ENCODE measurements at regions not wholly inside any gene's neighbourhood (a gene's known extent, or its start where the extent isn't known, plus 50 kb on each side); places are given as distances from the start of the nearest gene placed in this dataset.

DNA sequence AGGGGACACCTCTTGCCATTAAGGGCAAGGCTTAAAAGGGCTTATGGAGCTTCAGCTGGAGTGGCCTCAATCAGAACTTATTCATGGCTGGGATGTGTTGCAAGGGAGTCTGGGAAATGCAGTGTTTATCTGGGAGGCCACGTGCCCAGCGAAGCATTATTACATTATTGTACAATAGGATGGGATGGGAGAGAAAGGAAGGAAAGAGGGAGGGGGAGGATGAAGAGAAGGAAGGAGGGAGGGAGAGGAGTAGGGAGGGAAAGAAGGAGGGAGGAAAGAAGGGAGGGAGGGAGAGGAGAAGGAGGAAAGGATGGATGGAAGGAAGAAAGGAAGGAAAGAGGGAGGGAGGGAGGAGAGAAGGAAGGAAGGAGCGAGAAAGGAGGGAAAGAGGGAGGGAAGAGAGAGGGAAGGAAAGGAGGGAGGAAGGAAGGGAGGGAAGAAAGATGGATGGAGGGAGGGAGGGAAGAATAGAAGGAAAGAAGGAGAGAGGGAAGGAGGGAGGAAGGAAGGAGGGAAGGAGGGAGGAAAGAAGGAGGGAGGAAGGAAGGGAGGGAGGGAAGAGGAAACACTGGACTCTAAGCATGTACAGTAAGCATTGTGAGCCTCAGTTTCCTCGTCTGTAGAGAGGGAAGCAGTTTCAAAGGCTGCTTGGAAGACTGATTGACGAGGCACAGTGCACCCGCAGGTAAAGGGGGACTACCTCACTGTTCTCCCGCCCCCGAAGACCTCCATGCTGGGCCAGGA lies 62.2 kb downstream of the MYEOV start:
- peaks cover 0 to 8% (median 2%) of the 10 kb centered on the region in 3 donors for H3K9me3 ChIP-seq (ENCODE audit: control insufficient read depth in 3 of 3, low read length in 3 of 3)
- H3K4me1 ChIP-seq (ENCODE audit: control insufficient read depth in 3 of 3, insufficient read depth in 3 of 3, low read length in 3 of 3) = no peaks in the 10 kb centered on the region
- H3K36me3 ChIP-seq (ENCODE audit: control insufficient read depth in 3 of 3, insufficient read depth in 3 of 3, low read length in 3 of 3) = no peaks in the 10 kb centered on the region
- no peak overlapping the region for H3K27ac ChIP-seq (ENCODE audit: low read depth, low read length)
- no peak overlapping the region for H3K9ac ChIP-seq (ENCODE audit: low read depth in 1 of 3, low read length in 3 of 3)
- H3K27me3 ChIP-seq (ENCODE audit: control insufficient read depth in 3 of 3, insufficient read depth in 3 of 3, low read length in 3 of 3) = peaks cover 4 to 23% (median 23%) of the 10 kb centered on the region in 3 donors
- H3K4me3 ChIP-seq (ENCODE audit: low read length in 3 of 3) = no peak overlapping the region

DNA sequence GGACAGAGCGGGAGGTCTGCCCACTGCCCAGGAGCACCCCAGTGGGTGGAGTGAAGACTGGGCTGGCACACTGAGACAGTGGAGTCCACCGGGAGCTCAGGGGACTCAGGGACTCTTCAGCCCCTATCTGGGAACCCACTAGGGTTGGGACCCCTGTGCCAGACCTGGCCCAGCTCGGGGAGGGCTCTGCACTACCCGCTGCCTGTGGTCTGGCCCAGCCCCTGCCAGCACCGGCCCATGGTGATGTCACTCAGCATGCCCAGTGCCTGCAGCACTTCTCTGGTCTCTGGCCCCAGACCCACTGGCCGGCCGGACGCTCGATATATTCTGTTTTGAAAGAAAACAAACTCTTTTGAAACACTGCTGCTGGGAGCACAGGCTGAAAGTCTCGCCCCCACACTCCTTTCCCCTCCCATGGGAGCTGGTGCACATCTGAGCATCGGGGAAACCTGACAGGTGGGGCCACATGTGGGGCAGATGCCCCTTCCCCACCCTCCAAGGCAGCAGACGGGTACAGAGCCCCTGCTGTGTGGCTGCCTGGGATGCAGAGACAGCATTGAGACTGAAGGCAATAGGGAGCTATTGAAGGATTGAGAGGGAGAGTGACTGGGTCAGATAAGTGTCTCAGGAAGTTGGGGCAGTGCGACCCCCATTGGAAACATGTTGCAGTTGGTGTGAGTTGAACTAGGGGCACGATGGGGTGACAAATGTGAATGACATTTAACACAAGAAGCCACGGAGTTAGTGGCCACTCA lies 62.9 kb downstream of the MYEOV start:
- no peak overlapping the region for H3K4me3 ChIP-seq (ENCODE audit: low read length in 3 of 3)
- no peaks in the 10 kb centered on the region for H3K36me3 ChIP-seq (ENCODE audit: control insufficient read depth in 3 of 3, insufficient read depth in 3 of 3, low read length in 3 of 3)
- peaks cover 4 to 23% (median 23%) of the 10 kb centered on the region in 3 donors for H3K27me3 ChIP-seq (ENCODE audit: control insufficient read depth in 3 of 3, insufficient read depth in 3 of 3, low read length in 3 of 3)
- no peaks in the 10 kb centered on the region for H3K4me1 ChIP-seq (ENCODE audit: control insufficient read depth in 3 of 3, insufficient read depth in 3 of 3, low read length in 3 of 3)
- H3K27ac ChIP-seq (ENCODE audit: low read depth, low read length) = no peak overlapping the region
- H3K9ac ChIP-seq (ENCODE audit: low read depth in 1 of 3, low read length in 3 of 3) = no peak overlapping the region
- H3K9me3 ChIP-seq (ENCODE audit: control insufficient read depth in 3 of 3, low read length in 3 of 3) = peaks cover 0 to 8% (median 2%) of the 10 kb centered on the region in 3 donors

GRCh38 chr11:69357458-69358397 lies 63.8 kb downstream of the MYEOV start:
- Histone ChIP-seq H3K4me1 (ENCODE audit: control insufficient read depth in 3 of 3, insufficient read depth in 3 of 3, low read length in 3 of 3) (no peaks in the 10 kb centered on the region), H3K27ac (ENCODE audit: low read depth, low read length) (no peak overlapping the region), H3K9ac (ENCODE audit: low read depth in 1 of 3, low read length in 3 of 3) (no peak overlapping the region), H3K36me3 (ENCODE audit: control insufficient read depth in 3 of 3, insufficient read depth in 3 of 3, low read length in 3 of 3) (no peaks in the 10 kb centered on the region), H3K4me3 (ENCODE audit: low read length in 3 of 3) (no peak overlapping the region), H3K9me3 (ENCODE audit: control insufficient read depth in 3 of 3, low read length in 3 of 3) (peaks cover 0 to 8% (median 2%) of the 10 kb centered on the region in 3 donors), H3K27me3 (ENCODE audit: control insufficient read depth in 3 of 3, insufficient read depth in 3 of 3, low read length in 3 of 3) (peaks cover 4 to 23% (median 23%) of the 10 kb centered on the region in 3 donors)

GRCh38 chr11:69358398-69359020 lies 64.6 kb downstream of the MYEOV start:
- H3K36me3 ChIP-seq (ENCODE audit: control insufficient read depth in 3 of 3, insufficient read depth in 3 of 3, low read length in 3 of 3) = no peaks in the 10 kb centered on the region
- H3K4me3 ChIP-seq (ENCODE audit: low read length in 3 of 3) = no peak overlapping the region
- H3K27me3 ChIP-seq (ENCODE audit: control insufficient read depth in 3 of 3, insufficient read depth in 3 of 3, low read length in 3 of 3) = peaks cover 2 to 23% (median 20%) of the 10 kb centered on the region in 3 donors
- no peak overlapping the region for H3K27ac ChIP-seq (ENCODE audit: low read depth, low read length)
- H3K4me1 ChIP-seq (ENCODE audit: control insufficient read depth in 3 of 3, insufficient read depth in 3 of 3, low read length in 3 of 3) = no peaks in the 10 kb centered on the region
- no peak overlapping the region for H3K9ac ChIP-seq (ENCODE audit: low read depth in 1 of 3, low read length in 3 of 3)
- peaks cover 0 to 8% (median 2%) of the 10 kb centered on the region in 3 donors for H3K9me3 ChIP-seq (ENCODE audit: control insufficient read depth in 3 of 3, low read length in 3 of 3)

GRCh38 chr11:69359735-69360480 lies 66.0 kb downstream of the MYEOV start:
- peaks cover 0 to 21% (median 9%) of the 10 kb centered on the region in 3 donors for H3K27me3 ChIP-seq (ENCODE audit: control insufficient read depth in 3 of 3, insufficient read depth in 3 of 3, low read length in 3 of 3)
- H3K9me3 ChIP-seq (ENCODE audit: control insufficient read depth in 3 of 3, low read length in 3 of 3) = peaks cover 0 to 8% (median 2%) of the 10 kb centered on the region in 3 donors
- no peaks in the 10 kb centered on the region for H3K36me3 ChIP-seq (ENCODE audit: control insufficient read depth in 3 of 3, insufficient read depth in 3 of 3, low read length in 3 of 3)
- no peak overlapping the region for H3K27ac ChIP-seq (ENCODE audit: low read depth, low read length)
- no peaks in the 10 kb centered on the region for H3K4me1 ChIP-seq (ENCODE audit: control insufficient read depth in 3 of 3, insufficient read depth in 3 of 3, low read length in 3 of 3)
- no peak overlapping the region for H3K9ac ChIP-seq (ENCODE audit: low read depth in 1 of 3, low read length in 3 of 3)
- no peak overlapping the region for H3K4me3 ChIP-seq (ENCODE audit: low read length in 3 of 3)

GRCh38 chr11:69360606-69361005 lies 66.7 kb downstream of the MYEOV start:
- Histone ChIP-seq H3K27ac (ENCODE audit: low read depth, low read length) (no peak overlapping the region), H3K9ac (ENCODE audit: low read depth in 1 of 3, low read length in 3 of 3) (no peak overlapping the region), H3K9me3 (ENCODE audit: control insufficient read depth in 3 of 3, low read length in 3 of 3) (peaks cover 0 to 8% (median 2%) of the 10 kb centered on the region in 3 donors), H3K27me3 (ENCODE audit: control insufficient read depth in 3 of 3, insufficient read depth in 3 of 3, low read length in 3 of 3) (peaks cover 0 to 18% (median 9%) of the 10 kb centered on the region in 3 donors), H3K36me3 (ENCODE audit: control insufficient read depth in 3 of 3, insufficient read depth in 3 of 3, low read length in 3 of 3) (no peaks in the 10 kb centered on the region), H3K4me3 (ENCODE audit: low read length in 3 of 3) (no peak overlapping the region), H3K4me1 (ENCODE audit: control insufficient read depth in 3 of 3, insufficient read depth in 3 of 3, low read length in 3 of 3) (no peaks in the 10 kb centered on the region)

GRCh38 chr11:69361048-69361447 lies 67.1 kb downstream of the MYEOV start:
- Histone ChIP-seq H3K4me3 (ENCODE audit: low read length in 3 of 3) (no peak overlapping the region), H3K9me3 (ENCODE audit: control insufficient read depth in 3 of 3, low read length in 3 of 3) (peaks cover 0 to 8% (median 2%) of the 10 kb centered on the region in 3 donors), H3K27ac (ENCODE audit: low read depth, low read length) (no peak overlapping the region), H3K36me3 (ENCODE audit: control insufficient read depth in 3 of 3, insufficient read depth in 3 of 3, low read length in 3 of 3) (no peaks in the 10 kb centered on the region), H3K9ac (ENCODE audit: low read depth in 1 of 3, low read length in 3 of 3) (no peak overlapping the region), H3K4me1 (ENCODE audit: control insufficient read depth in 3 of 3, insufficient read depth in 3 of 3, low read length in 3 of 3) (no peaks in the 10 kb centered on the region), H3K27me3 (ENCODE audit: control insufficient read depth in 3 of 3, insufficient read depth in 3 of 3, low read length in 3 of 3) (peaks cover 0 to 14% (median 9%) of the 10 kb centered on the region in 3 donors)

- Histone ChIP-seq H3K4me3 (ENCODE audit: low read length in 3 of 3) (no peak overlapping the region), H3K36me3 (ENCODE audit: control insufficient read depth in 3 of 3, insufficient read depth in 3 of 3, low read length in 3 of 3) (no peaks in the 10 kb centered on the region), H3K4me1 (ENCODE audit: control insufficient read depth in 3 of 3, insufficient read depth in 3 of 3, low read length in 3 of 3) (no peaks in the 10 kb centered on the region), H3K9ac (ENCODE audit: low read depth in 1 of 3, low read length in 3 of 3) (no peak overlapping the region), H3K27ac (ENCODE audit: low read depth, low read length) (no peak overlapping the region), H3K9me3 (ENCODE audit: control insufficient read depth in 3 of 3, low read length in 3 of 3) (peaks cover 0 to 8% (median 2%) of the 10 kb centered on the region in 3 donors), H3K27me3 (ENCODE audit: control insufficient read depth in 3 of 3, insufficient read depth in 3 of 3, low read length in 3 of 3) (peaks cover 0 to 9% (median 9%) of the 10 kb centered on the region in 3 donors)
Measured at GRCh38 chr11:69361466-69361865, 67.5 kb downstream of the MYEOV start.

GRCh38 chr11:69362315-69362714 lies 68.4 kb downstream of the MYEOV start:
- Histone ChIP-seq H3K9me3 (ENCODE audit: control insufficient read depth in 3 of 3, low read length in 3 of 3) (peaks cover 0 to 8% (median 2%) of the 10 kb centered on the region in 3 donors), H3K4me3 (ENCODE audit: low read length in 3 of 3) (no peak overlapping the region), H3K4me1 (ENCODE audit: control insufficient read depth in 3 of 3, insufficient read depth in 3 of 3, low read length in 3 of 3) (no peaks in the 10 kb centered on the region), H3K9ac (ENCODE audit: low read depth in 1 of 3, low read length in 3 of 3) (no peak overlapping the region), H3K36me3 (ENCODE audit: control insufficient read depth in 3 of 3, insufficient read depth in 3 of 3, low read length in 3 of 3) (no peaks in the 10 kb centered on the region), H3K27me3 (ENCODE audit: control insufficient read depth in 3 of 3, insufficient read depth in 3 of 3, low read length in 3 of 3) (peaks cover 0 to 8% (median 4%) of the 10 kb centered on the region in 3 donors), H3K27ac (ENCODE audit: low read depth, low read length) (no peak overlapping the region)
